Esophagus (tissue), 2 donors: ENCODE measurements at regions not wholly inside any gene's neighbourhood (a gene's known extent, or its start where the extent isn't known, plus 50 kb on each side); places are given as distances from the start of the nearest gene placed in this dataset.

ENCODE experiments used
- H3K27ac ChIP-seq, 2 donors: one replicate each; pipeline ENCODE4 v1.5.1; 2013; ENCODE audit warnings: low read depth in 2 of 2, mild to moderate bottlenecking in 2 of 2, inconsistent platforms in 1 of 2, low read length in 1 of 2, moderate library complexity in 1 of 2
- H3K27me3 ChIP-seq, 2 donors: one replicate each; pipeline ENCODE4 v1.6.1; 2013; ENCODE audit warnings: low read length in 2 of 2, control low read depth in 1 of 2, mild to moderate bottlenecking in 1 of 2; ENCODE audit not compliant: insufficient read depth in 2 of 2, control insufficient read depth in 1 of 2
- H3K36me3 ChIP-seq, 2 donors: one replicate each; pipeline ENCODE4 v1.6.1; 2013; ENCODE audit warnings: low read length in 1 of 2; ENCODE audit not compliant: control insufficient read depth in 2 of 2, insufficient read depth in 2 of 2
- H3K4me1 ChIP-seq, 2 donors: one replicate each; pipeline ENCODE4 v1.6.1; 2013; ENCODE audit warnings: low read length in 1 of 2; ENCODE audit not compliant: control insufficient read depth in 2 of 2, insufficient read depth in 2 of 2
- H3K4me3 ChIP-seq, 2 donors: one replicate each; pipeline ENCODE4 v1.5.1; 2013; ENCODE audit warnings: low read length in 2 of 2, mild to moderate bottlenecking in 2 of 2, low read depth in 1 of 2, moderate library complexity in 1 of 2
- H3K9me3 ChIP-seq, 2 donors: one replicate each; pipeline ENCODE4 v1.6.1; 2013; ENCODE audit warnings: mild to moderate bottlenecking in 2 of 2, low read depth in 1 of 2, low read length in 1 of 2, moderate library complexity in 1 of 2; ENCODE audit not compliant: control insufficient read depth in 2 of 2, insufficient read depth in 1 of 2
- WGBS, 2 donors: extraction: QIAGEN DNeasy Blood & Tissue Kit; methylation state at CpG; one replicate each; pipeline ENCODE4 v1.1.7; 2013; 5-methylcytosine and 5-hydroxymethylcytosine counted together
- donor health status: healthy with polysubstance abuse.
- donor health status: Bipolar disorder and iron deficiency.

DNA sequence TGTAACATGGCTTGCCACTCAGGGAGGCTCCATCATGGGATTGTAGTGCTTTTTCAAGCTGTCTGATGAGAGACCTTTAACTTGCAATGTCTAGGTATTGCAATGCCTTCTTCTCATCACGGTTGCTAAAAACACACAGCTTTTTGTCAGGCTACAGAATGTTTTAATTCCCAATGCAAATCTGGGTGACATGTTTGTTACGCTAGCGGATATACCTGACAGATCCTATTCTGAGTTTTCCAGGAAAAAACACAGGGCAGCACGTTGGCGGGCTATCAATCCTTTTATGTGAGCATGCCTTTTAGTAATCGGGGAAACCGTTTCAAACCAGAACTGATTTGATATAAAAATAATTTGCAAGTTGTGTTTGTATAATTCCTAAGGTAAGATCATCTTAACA, 577.2 kb upstream of the MAP3K7 start:
- no peaks in the 10 kb centered on the region for H3K36me3 ChIP-seq
- no peak overlapping the region for H3K4me3 ChIP-seq
- no peaks in the 10 kb centered on the region for H3K4me1 ChIP-seq
- no peaks in the 10 kb centered on the region for H3K27me3 ChIP-seq
- no peaks in the 10 kb centered on the region for H3K9me3 ChIP-seq
- 76 to 77% methylated on average over 7 of the region's 7 CpGs for WGBS, 2 donors
- H3K27ac ChIP-seq, result no peak overlapping the region

DNA sequence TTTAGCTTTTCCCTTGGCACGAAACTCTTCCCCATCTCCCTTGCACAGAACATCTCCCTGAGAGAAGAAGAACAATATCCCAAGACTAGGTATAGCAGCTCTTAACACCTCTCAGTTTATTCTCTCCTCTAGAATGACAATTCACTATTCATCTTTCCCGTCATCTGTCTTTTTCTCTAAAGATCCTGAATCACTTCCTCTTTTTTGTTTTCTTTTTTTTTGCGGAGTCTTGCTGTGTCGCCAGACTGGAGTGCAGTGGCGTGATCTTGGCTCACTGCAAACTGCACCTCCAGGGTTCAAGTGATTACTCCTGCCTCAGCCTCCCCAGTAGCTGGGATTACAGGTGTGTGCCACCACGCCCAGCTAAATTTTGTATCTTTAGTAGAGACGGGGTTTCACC, 574.4 kb upstream of the MAP3K7 start:
- Histone ChIP-seq H3K9me3 (no peaks in the 10 kb centered on the region), H3K27ac (no peak overlapping the region), H3K4me1 (no peaks in the 10 kb centered on the region), H3K27me3 (no peaks in the 10 kb centered on the region), H3K4me3 (no peak overlapping the region), H3K36me3 (no peaks in the 10 kb centered on the region)
- 84 to 88% methylated on average over 7 of the region's 7 CpGs for WGBS, 2 donors

DNA sequence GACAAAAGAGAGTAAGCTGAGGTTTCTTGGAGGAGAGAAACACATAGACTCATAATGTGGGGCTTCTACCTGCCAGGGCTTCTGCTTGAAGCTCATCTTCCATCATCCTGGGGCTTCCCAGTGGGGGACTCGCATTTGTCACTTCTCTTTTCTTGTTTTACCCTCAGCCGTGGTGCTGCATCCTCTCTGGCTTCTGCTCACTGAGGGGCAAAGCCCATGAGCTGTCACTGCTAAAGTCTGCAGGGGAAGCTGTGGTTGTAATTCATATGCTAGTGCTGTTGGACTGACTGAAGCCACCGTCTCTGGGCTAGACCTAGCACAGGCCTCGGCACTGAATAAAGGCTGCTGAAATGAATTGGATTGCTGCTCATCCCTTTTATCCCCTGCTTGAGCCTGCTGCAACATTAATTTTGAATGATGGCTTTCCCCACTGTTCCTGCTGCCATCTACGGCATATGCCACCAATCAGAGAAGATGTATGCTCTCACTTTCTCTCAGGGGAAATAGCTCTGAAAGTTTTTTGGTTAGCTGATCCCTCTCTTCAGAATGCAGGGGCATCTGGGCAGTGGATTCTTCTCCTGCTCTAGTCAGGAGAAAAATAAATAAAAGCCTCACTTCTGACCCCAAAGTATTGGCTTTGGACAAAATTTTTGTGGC, 568.4 kb upstream of the MAP3K7 start:
- 44 to 51% methylated on average over 5 of the region's 5 CpGs for WGBS, 2 donors
- Histone ChIP-seq H3K4me1 (no peaks in the 10 kb centered on the region), H3K9me3 (no peaks in the 10 kb centered on the region)

DNA sequence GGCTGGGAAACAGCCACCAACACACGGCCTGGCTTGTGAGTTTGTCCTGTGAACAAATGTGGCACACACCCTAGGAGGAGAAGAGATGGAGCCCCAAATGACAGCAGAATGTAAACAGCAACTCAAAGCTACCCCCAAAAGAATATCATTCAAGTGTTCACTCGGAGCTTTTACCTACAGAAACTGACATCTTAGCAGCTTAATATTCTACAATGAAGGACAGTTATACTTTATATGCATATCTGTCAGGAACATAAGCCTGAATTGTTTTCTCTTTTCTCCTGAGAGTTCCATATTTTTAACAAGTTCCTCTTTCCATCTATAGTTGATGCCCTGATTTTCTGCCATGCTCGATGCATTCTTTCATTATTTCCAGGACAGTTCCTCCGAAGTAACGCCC, 566.0 kb upstream of the MAP3K7 start:
- H3K36me3 ChIP-seq, result no peaks in the 10 kb centered on the region
- H3K27ac ChIP-seq, result no peak overlapping the region
- no peaks in the 10 kb centered on the region for H3K9me3 ChIP-seq
- 74 to 80% methylated on average over 5 of the region's 5 CpGs for WGBS, 2 donors
- H3K4me3 ChIP-seq, result no peak overlapping the region
- H3K27me3 ChIP-seq, result no peaks in the 10 kb centered on the region
- no peaks in the 10 kb centered on the region for H3K4me1 ChIP-seq

More for the DNA sequence above, 568.4 kb upstream of the MAP3K7 start:
- H3K36me3 ChIP-seq, result no peaks in the 10 kb centered on the region
- H3K27ac ChIP-seq, result no peak overlapping the region
- no peaks in the 10 kb centered on the region for H3K27me3 ChIP-seq
- H3K4me3 ChIP-seq, result no peak overlapping the region

DNA sequence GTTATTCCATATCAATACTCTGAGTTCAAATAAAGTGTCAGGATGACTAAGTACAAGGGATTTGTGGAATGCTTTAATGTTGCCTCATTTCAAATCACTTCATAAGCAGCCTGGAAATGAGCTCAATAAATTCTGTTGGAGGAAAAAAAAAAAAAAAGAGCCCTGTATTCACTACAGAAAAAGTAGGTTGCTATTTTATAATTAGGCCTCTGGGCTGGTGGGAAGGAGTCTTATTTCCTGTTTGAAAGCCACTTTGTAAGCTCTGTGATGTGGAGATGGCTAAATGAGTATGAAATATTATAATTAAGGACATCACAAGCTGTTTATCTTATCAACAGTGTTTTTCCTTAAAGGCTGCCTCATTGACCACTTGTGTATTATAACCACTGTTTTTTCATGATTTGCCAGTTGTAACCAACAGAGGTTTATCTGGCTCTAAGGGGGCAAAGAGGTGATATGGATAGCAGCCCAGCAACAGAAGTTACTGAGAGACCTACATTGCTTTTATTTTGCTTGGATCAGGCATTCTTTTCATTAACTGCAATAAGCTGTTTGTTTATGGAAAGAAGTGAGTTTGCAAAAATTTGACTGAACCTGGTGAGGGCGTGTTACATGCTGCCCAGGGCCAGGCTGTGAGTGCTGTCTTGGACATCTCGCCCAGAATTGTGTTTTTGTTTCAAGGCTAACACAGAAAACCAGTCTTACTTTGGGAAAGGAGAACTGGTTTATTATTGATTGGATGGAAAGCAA, 563.3 kb upstream of the MAP3K7 start:
- no peaks in the 10 kb centered on the region for H3K27me3 ChIP-seq
- H3K4me3 ChIP-seq, result no peak overlapping the region
- WGBS, 2 donors, result 55 to 65% methylated on average over 2 of the region's 2 CpGs
- H3K4me1 ChIP-seq, result no peaks in the 10 kb centered on the region
- H3K27ac ChIP-seq, result no peak overlapping the region
- no peaks in the 10 kb centered on the region for H3K36me3 ChIP-seq
- no peaks in the 10 kb centered on the region for H3K9me3 ChIP-seq

DNA sequence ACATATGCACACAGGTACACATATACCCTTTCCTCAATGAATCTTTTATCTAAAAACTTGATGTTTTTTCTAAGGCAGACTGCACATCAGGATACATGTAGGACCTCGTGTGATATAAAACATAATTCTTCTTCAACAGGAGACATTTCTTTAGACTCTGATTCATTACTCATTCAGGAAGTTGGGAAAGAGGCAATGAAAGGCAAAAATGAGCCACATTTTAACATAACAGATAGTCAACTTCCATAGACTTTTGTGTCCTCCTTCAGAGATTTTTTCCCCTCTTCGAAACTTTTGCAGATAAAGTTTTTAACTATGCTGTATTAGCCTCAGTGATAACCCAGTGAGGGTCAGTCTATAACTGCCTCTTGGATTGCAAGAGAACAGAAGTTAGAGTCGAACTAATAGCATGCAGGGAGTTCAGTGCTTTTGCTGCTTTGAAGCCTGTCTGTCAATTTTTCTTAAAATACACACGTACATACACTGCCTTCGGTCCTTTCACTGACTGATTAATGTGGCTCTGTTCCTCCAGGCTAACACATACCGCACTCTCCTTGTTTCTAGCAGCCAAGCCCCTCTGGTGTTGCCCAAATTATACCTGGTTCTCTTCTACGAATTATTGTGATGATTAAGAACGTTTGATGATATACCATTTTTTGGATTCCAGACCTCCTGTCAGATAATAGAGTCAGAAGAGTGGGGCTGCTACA, 562.5 kb upstream of the MAP3K7 start:
- Histone ChIP-seq H3K4me3 (no peak overlapping the region), H3K4me1 (no peaks in the 10 kb centered on the region), H3K27ac (no peak overlapping the region), H3K36me3 (no peaks in the 10 kb centered on the region), H3K27me3 (no peaks in the 10 kb centered on the region), H3K9me3 (no peaks in the 10 kb centered on the region)
- 45 to 52% methylated on average over 8 of the region's 8 CpGs for WGBS, 2 donors

DNA sequence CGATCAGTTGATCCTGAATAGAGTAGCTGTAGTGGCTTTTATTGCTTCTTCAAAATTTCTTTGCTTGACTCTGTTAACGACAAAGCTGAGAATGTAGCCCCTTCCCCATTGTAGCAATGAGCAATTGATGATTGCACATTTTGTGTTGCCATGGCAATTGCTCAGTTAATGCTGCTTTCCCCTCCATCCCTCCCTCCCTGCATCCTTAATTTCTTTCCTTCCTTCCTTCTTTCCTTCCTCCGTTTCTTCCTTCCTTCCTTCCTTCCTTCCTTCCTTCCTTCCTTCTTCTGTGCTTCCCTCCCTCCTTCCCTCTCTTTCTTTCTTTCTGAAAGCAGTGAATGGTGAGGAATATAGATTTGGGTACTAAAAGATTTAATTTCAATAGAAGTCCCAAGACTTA, 557.3 kb upstream of the MAP3K7 start:
- H3K36me3 ChIP-seq, result no peaks in the 10 kb centered on the region
- H3K27me3 ChIP-seq, result no peaks in the 10 kb centered on the region
- no peak overlapping the region for H3K4me3 ChIP-seq
- no peaks in the 10 kb centered on the region for H3K4me1 ChIP-seq
- WGBS, 2 donors, result 80 to 81% methylated on average over 3 of the region's 3 CpGs
- H3K9me3 ChIP-seq, result no peaks in the 10 kb centered on the region
- no peak overlapping the region for H3K27ac ChIP-seq

DNA sequence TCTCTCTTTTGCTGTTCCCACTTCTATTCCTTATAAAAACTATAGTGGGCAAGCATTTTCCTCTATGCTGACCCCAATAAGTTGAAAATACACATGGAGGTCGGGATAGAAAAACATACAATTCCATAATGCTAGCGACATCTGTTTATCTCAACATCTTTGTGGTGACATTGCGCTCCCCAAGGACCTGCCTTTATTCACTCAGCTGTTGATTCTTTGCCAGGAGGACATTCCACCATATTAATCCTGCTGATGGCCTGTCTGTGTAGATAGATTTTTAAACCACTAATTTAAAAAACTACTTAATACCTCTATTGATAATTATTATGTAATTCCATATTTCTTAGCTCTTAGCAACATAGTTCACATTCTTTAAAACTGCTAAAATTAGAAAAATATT, 555.3 kb upstream of the MAP3K7 start:
- H3K9me3 ChIP-seq, result no peaks in the 10 kb centered on the region
- no peak overlapping the region for H3K27ac ChIP-seq
- H3K4me1 ChIP-seq, result no peaks in the 10 kb centered on the region
- H3K4me3 ChIP-seq, result no peak overlapping the region
- no peaks in the 10 kb centered on the region for H3K36me3 ChIP-seq
- H3K27me3 ChIP-seq, result no peaks in the 10 kb centered on the region
- 65 to 80% methylated on average over 3 of the region's 3 CpGs for WGBS, 2 donors

DNA sequence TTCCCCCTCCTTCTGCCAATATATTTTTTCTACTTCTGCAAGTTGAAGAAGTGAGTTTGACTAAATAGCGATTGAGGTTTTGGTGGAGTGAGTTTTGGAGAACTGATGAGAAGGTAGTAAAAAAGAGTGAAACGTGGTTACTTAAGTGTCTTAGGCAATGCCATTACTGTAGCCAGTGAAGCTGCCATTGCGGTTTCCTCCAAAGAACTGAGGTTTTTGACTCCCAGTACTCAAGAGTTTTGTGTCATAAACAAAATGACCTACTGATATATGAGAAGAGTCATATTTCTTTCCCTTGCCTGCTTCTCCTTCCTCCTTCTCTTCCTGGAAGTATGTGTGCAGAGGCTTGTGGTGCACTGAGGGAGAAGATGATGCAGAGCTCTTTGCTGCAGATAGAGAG, 554.5 kb upstream of the MAP3K7 start:
- Histone ChIP-seq H3K9me3 (no peaks in the 10 kb centered on the region), H3K27me3 (no peaks in the 10 kb centered on the region), H3K4me3 (no peak overlapping the region), H3K4me1 (no peaks in the 10 kb centered on the region), H3K27ac (no peak overlapping the region), H3K36me3 (no peaks in the 10 kb centered on the region)
- 78 to 86% methylated on average over 3 of the region's 3 CpGs for WGBS, 2 donors
